ENCODE measurements at regions not wholly inside any gene's neighbourhood (a gene's known extent, or its start where the extent isn't known, plus 50 kb on each side); places are given as distances from the start of the nearest gene placed in this dataset.

DNA sequence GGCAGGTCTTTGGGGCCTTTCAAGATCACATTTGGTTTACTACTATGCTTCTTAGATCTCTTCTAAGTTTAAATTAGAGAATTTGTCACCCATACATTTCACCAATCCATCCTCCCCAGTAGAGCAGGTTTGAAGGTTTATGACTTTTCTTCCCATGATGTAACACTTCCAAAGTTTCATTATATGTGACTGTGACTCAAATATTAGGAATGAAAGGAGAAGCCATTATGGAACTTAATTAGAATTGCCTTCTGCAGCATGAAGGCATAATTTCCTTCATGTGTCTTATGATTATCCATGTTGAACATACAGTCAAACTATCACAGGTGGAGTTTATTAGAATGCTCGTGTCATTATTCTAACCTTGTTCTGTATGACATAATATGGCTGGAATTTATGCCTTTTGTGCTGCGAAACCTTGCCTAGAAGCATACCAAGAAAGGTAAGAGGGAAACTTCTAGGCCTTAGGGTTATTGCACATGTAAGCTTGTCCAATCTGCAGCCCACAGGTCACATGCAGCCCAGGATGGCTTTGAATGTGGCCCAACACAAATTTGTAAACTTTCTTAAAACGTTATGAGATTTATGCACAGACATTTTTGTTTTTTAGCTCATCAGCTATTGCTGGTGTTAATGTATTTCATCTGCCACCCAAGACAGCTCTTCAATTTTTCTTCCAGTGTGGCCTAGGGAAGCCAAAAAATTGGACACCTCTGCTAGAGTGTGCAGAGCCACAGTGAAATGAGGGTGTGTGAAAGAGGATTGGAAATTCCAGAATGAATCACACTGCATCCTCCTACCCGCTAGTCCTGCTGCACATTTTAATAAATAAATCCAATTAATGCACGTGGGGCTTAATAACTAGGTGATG, 133.6 kb downstream of the TMEM26 start:
- no peaks in the 10 kb centered on the region for H3K36me3 ChIP-seq (ENCODE audit: insufficient read depth, low read length)
- H3K79me2 ChIP-seq (ENCODE audit: insufficient read depth, low read depth, low read length) = no peaks in the 10 kb centered on the region
- POLR2A ChIA-PET = no interaction called here
- no peak overlapping the region for H3K27ac ChIP-seq (ENCODE audit: low read depth, low read length, poor library complexity, severe bottlenecking)
- H3K9me3 ChIP-seq (ENCODE audit: low read length) = no peaks in the 10 kb centered on the region
- H2AFZ ChIP-seq (ENCODE audit: low read length) = no peak overlapping the region
- no peak overlapping the region for H3K4me2 ChIP-seq (ENCODE audit: low read length)
- no peak overlapping the region for H3K4me3 ChIP-seq (ENCODE audit: low read depth, low read length, poor library complexity, severe bottlenecking)
- no peaks in the 10 kb centered on the region for H3K4me1 ChIP-seq (ENCODE audit: insufficient read depth, low read length, poor library complexity, severe bottlenecking)
- CTCF ChIA-PET (ENCODE audit: unreplicated experiment) = no interaction called here
- no peaks in the 10 kb centered on the region for H3K9me2 ChIP-seq (ENCODE audit: insufficient read depth, low read length)
- H4K20me1 ChIP-seq (ENCODE audit: insufficient read depth, low read length) = no peaks in the 10 kb centered on the region
- DNase-seq (ENCODE audit: low spot score) = no peak
- TF ChIP-seq EZH2phosphoT487 (IDR thresholded peaks at IDR 0.05; ENCODE audit: borderline replicate concordance, low read depth, low read length) (no peak), CTCF (conservative IDR thresholded peaks at IDR 0.05; ENCODE audit: low read length) (no peak)
- no TSS peak for BruUV-seq (replicated peaks)
- intact Hi-C loops (cut with micrococcal nuclease; ENCODE audit: unreplicated experiment) = no loop called here

DNA sequence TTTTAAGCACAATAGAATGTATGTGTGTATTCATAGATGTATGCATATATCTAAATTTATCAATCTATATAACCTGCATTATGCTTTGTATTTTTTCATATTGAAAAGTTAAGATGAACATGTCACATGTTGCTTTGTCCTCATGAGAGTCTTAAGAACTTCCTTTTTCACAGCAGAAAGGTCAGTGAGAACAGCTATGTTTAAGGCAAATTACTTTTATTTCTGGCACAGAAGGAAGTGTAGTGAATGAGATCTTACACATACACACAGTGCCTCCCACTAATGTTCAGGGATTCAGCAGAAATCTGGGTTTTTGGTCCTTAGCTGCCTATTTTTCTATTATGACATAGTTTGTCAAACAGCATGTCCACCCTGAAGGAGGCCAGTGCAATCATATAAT, 134.8 kb downstream of the TMEM26 start:
- no peaks in the 10 kb centered on the region for H3K36me3 ChIP-seq (ENCODE audit: insufficient read depth, low read length)
- intact Hi-C loops (cut with micrococcal nuclease; ENCODE audit: unreplicated experiment) = no loop called here
- no peak overlapping the region for H3K4me3 ChIP-seq (ENCODE audit: low read depth, low read length, poor library complexity, severe bottlenecking)
- H3K4me1 ChIP-seq (ENCODE audit: insufficient read depth, low read length, poor library complexity, severe bottlenecking) = no peaks in the 10 kb centered on the region
- DNase-seq (ENCODE audit: low spot score) = no peak
- TF ChIP-seq EZH2phosphoT487 (IDR thresholded peaks at IDR 0.05; ENCODE audit: borderline replicate concordance, low read depth, low read length) = no peak
- no peak for TF ChIP-seq CTCF (conservative IDR thresholded peaks at IDR 0.05; ENCODE audit: low read length)
- H3K79me2 ChIP-seq (ENCODE audit: insufficient read depth, low read depth, low read length) = no peaks in the 10 kb centered on the region
- no peaks in the 10 kb centered on the region for H3K9me3 ChIP-seq (ENCODE audit: low read length)
- no peak overlapping the region for H3K27ac ChIP-seq (ENCODE audit: low read depth, low read length, poor library complexity, severe bottlenecking)
- H4K20me1 ChIP-seq (ENCODE audit: insufficient read depth, low read length) = no peaks in the 10 kb centered on the region
- H2AFZ ChIP-seq (ENCODE audit: low read length) = no peak overlapping the region
- H3K4me2 ChIP-seq (ENCODE audit: low read length) = no peak overlapping the region
- CTCF ChIA-PET (ENCODE audit: unreplicated experiment) = no interaction called here
- POLR2A ChIA-PET = interaction anchor here (0.7 kb wide), 1 partner anchor 194 kb away, joined by 3 read pairs; no protein-coding TSS in a partner anchor
- no peaks in the 10 kb centered on the region for H3K9me2 ChIP-seq (ENCODE audit: insufficient read depth, low read length)
- no TSS peak for BruUV-seq (replicated peaks)

DNA sequence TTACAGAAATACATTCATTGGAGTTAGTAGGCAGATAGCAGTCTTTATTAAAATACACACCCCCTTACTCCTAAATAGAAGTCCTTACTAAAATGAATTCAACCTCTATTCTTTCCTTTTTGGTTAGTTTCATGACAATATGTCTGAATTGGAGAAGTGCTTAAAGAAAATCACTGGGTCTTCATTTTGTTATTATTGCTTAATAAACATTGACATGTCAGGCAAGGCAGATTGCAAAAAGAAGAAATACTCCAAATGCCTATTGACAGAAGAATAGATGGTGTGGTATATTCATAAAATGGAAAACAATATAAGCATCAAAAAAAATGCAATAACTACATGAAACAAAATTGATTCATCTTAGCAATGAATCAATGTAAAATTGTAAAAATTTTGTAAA, 135.5 kb downstream of the TMEM26 start:
- H3K9me3 ChIP-seq (ENCODE audit: low read length) = no peaks in the 10 kb centered on the region
- ChIA-PET CTCF (ENCODE audit: unreplicated experiment) (no interaction called here), POLR2A (interaction anchor here (0.7 kb wide), 1 partner anchor 195 kb away, joined by 3 read pairs; no protein-coding TSS in a partner anchor)
- no peak overlapping the region for H3K4me3 ChIP-seq (ENCODE audit: low read depth, low read length, poor library complexity, severe bottlenecking)
- H2AFZ ChIP-seq (ENCODE audit: low read length) = no peak overlapping the region
- no peaks in the 10 kb centered on the region for H3K9me2 ChIP-seq (ENCODE audit: insufficient read depth, low read length)
- H4K20me1 ChIP-seq (ENCODE audit: insufficient read depth, low read length) = no peaks in the 10 kb centered on the region
- no peaks in the 10 kb centered on the region for H3K4me1 ChIP-seq (ENCODE audit: insufficient read depth, low read length, poor library complexity, severe bottlenecking)
- no peaks in the 10 kb centered on the region for H3K36me3 ChIP-seq (ENCODE audit: insufficient read depth, low read length)
- TF ChIP-seq EZH2phosphoT487 (IDR thresholded peaks at IDR 0.05; ENCODE audit: borderline replicate concordance, low read depth, low read length) (no peak), CTCF (conservative IDR thresholded peaks at IDR 0.05; ENCODE audit: low read length) (no peak)
- H3K4me2 ChIP-seq (ENCODE audit: low read length) = no peak overlapping the region
- BruUV-seq (replicated peaks) = no TSS peak
- intact Hi-C loops (cut with micrococcal nuclease; ENCODE audit: unreplicated experiment) = no loop called here
- no peak for DNase-seq (ENCODE audit: low spot score)
- H3K79me2 ChIP-seq (ENCODE audit: insufficient read depth, low read depth, low read length) = no peaks in the 10 kb centered on the region
- no peak overlapping the region for H3K27ac ChIP-seq (ENCODE audit: low read depth, low read length, poor library complexity, severe bottlenecking)

Data from OCI-LY7 (cell line).